Ishikawa (cell line): ENCODE measurements at regions not wholly inside any gene's neighbourhood (a gene's known extent, or its start where the extent isn't known, plus 50 kb on each side); places are given as distances from the start of the nearest gene placed in this dataset.

ENCODE experiments used
- CEBPB ChIP-seq: IDR thresholded peaks from 2 replicates; pipeline ENCODE4 v1.6.1; 2012
- CREB1 ChIP-seq: IDR thresholded peaks from 2 replicates; pipeline ENCODE4 v1.6.1; 2012; ENCODE audit warnings: low read depth
- EGR1 ChIP-seq: IDR thresholded peaks from 2 replicates; pipeline ENCODE4 v1.6.1; 2012
- EP300 ChIP-seq: IDR thresholded peaks from 2 replicates; pipeline ENCODE4 v1.6.1; 2012; ENCODE audit warnings: borderline replicate concordance
- FOXM1 ChIP-seq: IDR thresholded peaks from 2 replicates; pipeline ENCODE4 v1.6.1; 2012; ENCODE audit warnings: low read depth, borderline replicate concordance
- NFIC ChIP-seq: IDR thresholded peaks from 2 replicates; pipeline ENCODE4 v1.6.1; 2012
- RAD21 ChIP-seq: IDR thresholded peaks from 2 replicates; pipeline ENCODE4 v1.6.1; 2012; ENCODE audit warnings: low read depth
- TAF1 ChIP-seq: IDR thresholded peaks from 2 replicates; pipeline ENCODE4 v1.6.1; 2012; ENCODE audit warnings: low read depth, mild to moderate bottlenecking
- TCF12 ChIP-seq: IDR thresholded peaks from 2 replicates; pipeline ENCODE4 v1.6.1; 2012; ENCODE audit warnings: low read depth
- TEAD4 ChIP-seq: IDR thresholded peaks from 2 replicates; pipeline ENCODE4 v1.6.1; 2012
- YY1 ChIP-seq: IDR thresholded peaks from 2 replicates; pipeline ENCODE4 v1.6.1; 2012; ENCODE audit warnings: low read depth
- ZBTB7A ChIP-seq: IDR thresholded peaks from 2 replicates; pipeline ENCODE4 v1.6.1; 2012; ENCODE audit warnings: low read depth
- TF ChIP-seq, protein P1 (sequence below): IDR thresholded peaks from 2 replicates; pipeline ENCODE4 v1.6.1; 2012; ENCODE audit warnings: low read depth, mild to moderate bottlenecking
- TF ChIP-seq, protein P2 (sequence below): IDR thresholded peaks from 2 replicates; pipeline ENCODE4 v1.6.1; 2012
- TF ChIP-seq, protein P3 (sequence below): IDR thresholded peaks from 2 replicates; pipeline ENCODE4 v1.6.1; 2012

DNA sequence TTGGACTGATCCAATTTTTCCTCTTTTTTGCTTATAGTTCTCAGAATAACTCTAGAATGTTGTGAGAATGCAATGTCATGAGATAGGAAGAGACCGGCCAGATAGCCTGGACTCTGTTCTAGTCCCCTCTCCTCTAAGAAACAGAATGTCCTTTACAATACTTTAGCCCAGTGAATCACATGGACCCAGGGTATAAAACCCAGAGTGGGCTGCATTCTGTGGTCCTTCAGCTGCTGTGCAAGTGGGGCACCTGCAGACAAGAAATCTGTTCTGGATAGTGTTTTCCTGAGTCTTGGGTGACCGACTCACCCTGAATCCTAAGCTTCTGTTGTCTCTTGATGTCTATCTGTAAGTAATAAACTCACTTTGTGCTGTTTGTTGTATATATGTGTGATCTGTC lies 368.6 kb upstream of the DPH6 start:
- TF ChIP-seq CEBPB (no peak), TAF1 (no peak), CREB1 (no peak)
- TF ChIP-seq, protein P1, sequence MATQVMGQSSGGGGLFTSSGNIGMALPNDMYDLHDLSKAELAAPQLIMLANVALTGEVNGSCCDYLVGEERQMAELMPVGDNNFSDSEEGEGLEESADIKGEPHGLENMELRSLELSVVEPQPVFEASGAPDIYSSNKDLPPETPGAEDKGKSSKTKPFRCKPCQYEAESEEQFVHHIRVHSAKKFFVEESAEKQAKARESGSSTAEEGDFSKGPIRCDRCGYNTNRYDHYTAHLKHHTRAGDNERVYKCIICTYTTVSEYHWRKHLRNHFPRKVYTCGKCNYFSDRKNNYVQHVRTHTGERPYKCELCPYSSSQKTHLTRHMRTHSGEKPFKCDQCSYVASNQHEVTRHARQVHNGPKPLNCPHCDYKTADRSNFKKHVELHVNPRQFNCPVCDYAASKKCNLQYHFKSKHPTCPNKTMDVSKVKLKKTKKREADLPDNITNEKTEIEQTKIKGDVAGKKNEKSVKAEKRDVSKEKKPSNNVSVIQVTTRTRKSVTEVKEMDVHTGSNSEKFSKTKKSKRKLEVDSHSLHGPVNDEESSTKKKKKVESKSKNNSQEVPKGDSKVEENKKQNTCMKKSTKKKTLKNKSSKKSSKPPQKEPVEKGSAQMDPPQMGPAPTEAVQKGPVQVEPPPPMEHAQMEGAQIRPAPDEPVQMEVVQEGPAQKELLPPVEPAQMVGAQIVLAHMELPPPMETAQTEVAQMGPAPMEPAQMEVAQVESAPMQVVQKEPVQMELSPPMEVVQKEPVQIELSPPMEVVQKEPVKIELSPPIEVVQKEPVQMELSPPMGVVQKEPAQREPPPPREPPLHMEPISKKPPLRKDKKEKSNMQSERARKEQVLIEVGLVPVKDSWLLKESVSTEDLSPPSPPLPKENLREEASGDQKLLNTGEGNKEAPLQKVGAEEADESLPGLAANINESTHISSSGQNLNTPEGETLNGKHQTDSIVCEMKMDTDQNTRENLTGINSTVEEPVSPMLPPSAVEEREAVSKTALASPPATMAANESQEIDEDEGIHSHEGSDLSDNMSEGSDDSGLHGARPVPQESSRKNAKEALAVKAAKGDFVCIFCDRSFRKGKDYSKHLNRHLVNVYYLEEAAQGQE, result no peak
- TF ChIP-seq, protein P2, sequence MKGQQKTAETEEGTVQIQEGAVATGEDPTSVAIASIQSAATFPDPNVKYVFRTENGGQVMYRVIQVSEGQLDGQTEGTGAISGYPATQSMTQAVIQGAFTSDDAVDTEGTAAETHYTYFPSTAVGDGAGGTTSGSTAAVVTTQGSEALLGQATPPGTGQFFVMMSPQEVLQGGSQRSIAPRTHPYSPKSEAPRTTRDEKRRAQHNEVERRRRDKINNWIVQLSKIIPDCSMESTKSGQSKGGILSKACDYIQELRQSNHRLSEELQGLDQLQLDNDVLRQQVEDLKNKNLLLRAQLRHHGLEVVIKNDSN, result no peak

DNA sequence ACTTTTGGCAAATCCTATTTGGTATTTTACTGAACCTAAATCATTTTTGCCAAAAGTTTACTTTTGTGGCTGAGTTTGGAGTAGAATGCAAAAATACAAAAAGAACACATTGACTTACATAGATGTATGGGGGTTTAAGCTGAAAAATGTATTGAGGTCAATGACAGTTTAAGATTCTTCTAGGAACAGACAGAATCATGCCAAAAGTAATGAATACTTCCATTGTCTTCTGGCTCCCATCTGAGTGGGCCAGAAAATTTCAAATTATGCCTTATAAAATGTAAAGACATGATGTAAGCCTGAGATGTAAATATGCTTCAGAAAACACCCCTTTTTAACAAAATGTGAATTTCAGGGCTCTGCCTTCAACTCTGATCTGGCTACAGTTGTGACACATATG lies 375.1 kb upstream of the DPH6 start:
- TF ChIP-seq, protein P2, result no peak
- TF ChIP-seq ZBTB7A (no peak), FOXM1 (no peak), YY1 (no peak), CEBPB (no peak)

DNA sequence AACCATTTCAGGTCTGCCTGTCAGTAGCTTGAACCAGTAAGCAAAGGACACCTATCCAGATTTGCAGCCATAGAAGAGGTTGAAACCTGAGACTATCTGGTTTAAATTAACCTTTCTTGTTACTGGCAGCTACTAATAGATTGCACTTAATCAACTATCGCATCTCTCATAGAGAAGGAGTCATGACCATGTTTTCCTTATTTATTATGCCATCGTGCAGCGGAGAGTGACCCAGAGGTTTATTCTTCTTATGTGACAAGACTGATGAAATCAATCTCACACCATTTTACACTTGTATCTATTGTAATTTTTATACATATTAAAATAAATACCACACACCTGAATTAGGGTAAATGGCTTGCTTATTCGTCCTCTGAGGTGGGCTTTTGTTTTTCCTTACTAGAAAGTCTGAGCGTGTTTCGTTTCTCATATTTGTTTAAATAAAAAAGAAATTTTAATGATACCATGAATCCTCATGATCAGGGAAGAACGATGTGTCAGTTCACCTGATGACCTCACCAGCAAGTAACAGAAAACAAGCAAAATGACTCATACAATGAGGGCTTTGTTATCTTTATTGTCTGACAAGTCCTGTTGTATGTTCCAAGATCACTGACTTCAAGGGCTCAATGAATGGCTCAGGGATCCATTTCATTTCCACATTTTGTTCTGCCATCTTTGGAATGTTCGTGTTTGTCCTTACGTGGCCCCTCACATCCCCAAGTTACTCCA lies 379.5 kb upstream of the DPH6 start:
- TF ChIP-seq, protein P1, result no peak
- TF ChIP-seq CEBPB, result no peak
- TF ChIP-seq YY1, result no peak
- no peak for TF ChIP-seq EGR1
- TF ChIP-seq TEAD4, result no peak
- no peak for TF ChIP-seq TCF12

DNA sequence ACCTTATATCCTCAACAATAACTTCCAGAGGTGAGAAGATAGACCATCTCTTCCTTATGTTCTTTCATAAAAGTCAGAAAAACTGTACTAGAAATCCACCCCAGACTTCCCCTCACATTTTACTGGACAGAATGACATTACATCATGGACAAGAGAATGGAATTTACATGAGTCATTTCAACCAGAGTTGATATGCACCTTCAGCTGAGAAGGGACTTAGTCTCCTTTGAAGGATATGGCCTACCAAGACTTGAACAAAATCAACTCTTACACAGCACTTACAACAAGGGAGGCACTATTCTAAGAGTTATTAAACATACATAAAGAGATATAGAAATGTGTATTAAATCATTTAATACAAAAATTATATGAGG lies 380.0 kb upstream of the DPH6 start:
- TF ChIP-seq CREB1 (no peak), CEBPB (no peak), RAD21 (no peak), ZBTB7A (no peak), FOXM1 (no peak), EP300 (no peak), EGR1 (no peak), YY1 (no peak), TAF1 (no peak)
- TF ChIP-seq, protein P3, sequence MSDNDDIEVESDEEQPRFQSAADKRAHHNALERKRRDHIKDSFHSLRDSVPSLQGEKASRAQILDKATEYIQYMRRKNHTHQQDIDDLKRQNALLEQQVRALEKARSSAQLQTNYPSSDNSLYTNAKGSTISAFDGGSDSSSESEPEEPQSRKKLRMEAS, result no peak

DNA sequence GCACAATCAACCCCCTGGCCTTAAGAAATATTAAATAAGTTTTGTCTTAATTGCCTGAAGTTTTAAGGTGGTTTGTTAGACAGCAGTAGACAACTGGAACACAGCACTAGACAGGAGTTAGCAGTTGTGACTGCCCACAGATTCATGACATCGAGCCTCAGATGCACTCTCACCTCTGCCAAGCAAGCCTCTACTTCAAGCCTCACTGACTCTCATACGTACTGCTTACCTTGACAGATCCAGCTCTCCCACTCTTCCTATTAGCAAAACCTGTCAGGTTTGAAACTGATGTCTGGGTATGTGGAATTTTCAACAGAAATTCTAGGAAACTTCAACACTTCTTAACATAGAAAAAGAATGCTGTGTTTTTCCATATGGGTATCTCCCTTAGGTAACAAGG lies 382.9 kb upstream of the DPH6 start:
- TF ChIP-seq CEBPB (no peak), EGR1 (no peak), ZBTB7A (no peak), RAD21 (no peak), EP300 (no peak), FOXM1 (no peak), NFIC (no peak), YY1 (no peak), TCF12 (no peak), TEAD4 (no peak), TAF1 (no peak), CREB1 (no peak)
- TF ChIP-seq, protein P3, result no peak
- TF ChIP-seq, protein P2, result no peak
- TF ChIP-seq, protein P1, result no peak
